GM12878 (cell line): ENCODE measurements at regions not wholly inside any gene's neighbourhood (a gene's known extent, or its start where the extent isn't known, plus 50 kb on each side); places are given as distances from the start of the nearest gene placed in this dataset.

Experiments used
- CEBPB ChIP-seq, 2 experiments: fragments of 150-350 bp in 1 of 2; IDR thresholded peaks; 2 replicates each; pipeline ENCODE4 v1.6.1; 2012 to 2014; ENCODE audit warnings: low read depth in 2 of 2, low read length in 2 of 2, borderline replicate concordance in 1 of 2, inconsistent platforms in 1 of 2
- EP300 ChIP-seq, 2 experiments: fragments of 150-350 bp in 1 of 2; IDR thresholded peaks; 2 replicates each; pipeline ENCODE4 v1.6.1; 2011 to 2012; ENCODE audit warnings: low read depth in 2 of 2, low read length in 2 of 2, borderline replicate concordance in 1 of 2, improper control_type of control experiment in 1 of 2, inconsistent platforms in 1 of 2; ENCODE audit not compliant: control insufficient read depth in 1 of 2
- HDAC2 ChIP-seq: fragments of 200-600 bp; sonication (generic); IDR thresholded peaks from 2 replicates; pipeline ENCODE4 v1.6.1; 2017
- POLR2A ChIP-seq: IDR thresholded peaks from 2 replicates; pipeline ENCODE4 v1.6.1; 2011; ENCODE audit warnings: low read depth, mild to moderate bottlenecking, low read length
- RFX5 ChIP-seq: IDR thresholded peaks from 2 replicates; pipeline ENCODE4 v1.6.1; 2011; ENCODE audit warnings: low read depth, low read length, improper control_type of control experiment
- SIN3A ChIP-seq: IDR thresholded peaks from 2 replicates; pipeline ENCODE4 v1.6.1; 2012; ENCODE audit warnings: low read depth, low read length, improper control_type of control experiment
- SIX5 ChIP-seq: IDR thresholded peaks from 2 replicates; pipeline ENCODE4 v1.6.1; 2011; ENCODE audit warnings: mild to moderate bottlenecking, low read depth, low read length, moderate library complexity; ENCODE audit not compliant: severe bottlenecking
- SUZ12 ChIP-seq: fragments of 200-600 bp; sonication (generic); IDR thresholded peaks from one replicate; pipeline ENCODE4 v1.6.1; 2018; ENCODE audit warnings: antibody characterized with exemption, mild to moderate bottlenecking; ENCODE audit not compliant: unreplicated experiment
- YY1 ChIP-seq: IDR thresholded peaks from 2 replicates; pipeline ENCODE4 v1.6.1; 2011; ENCODE audit warnings: low read depth, mild to moderate bottlenecking, low read length
- ZZZ3 ChIP-seq: IDR thresholded peaks from 2 replicates; pipeline ENCODE4 v1.6.1; 2011; ENCODE audit warnings: low read depth; ENCODE audit not compliant: control insufficient read depth, insufficient read length
- TF ChIP-seq, protein P1 (sequence below), 3 experiments: IDR thresholded peaks in 2 of 3; conservative IDR thresholded peaks in 1 of 3; 2 replicates each; pipeline ENCODE4 v1.5.1; 2011; ENCODE audit warnings: low read depth in 3 of 3, low read length in 3 of 3, mild to moderate bottlenecking in 3 of 3, control low read depth in 2 of 3, moderate library complexity in 2 of 3, inconsistent platforms in 1 of 3, mixed read lengths in 1 of 3; ENCODE audit not compliant: control insufficient read depth in 2 of 3, insufficient read depth in 1 of 3; ENCODE audit errors: extremely low read depth in 1 of 3

DNA sequence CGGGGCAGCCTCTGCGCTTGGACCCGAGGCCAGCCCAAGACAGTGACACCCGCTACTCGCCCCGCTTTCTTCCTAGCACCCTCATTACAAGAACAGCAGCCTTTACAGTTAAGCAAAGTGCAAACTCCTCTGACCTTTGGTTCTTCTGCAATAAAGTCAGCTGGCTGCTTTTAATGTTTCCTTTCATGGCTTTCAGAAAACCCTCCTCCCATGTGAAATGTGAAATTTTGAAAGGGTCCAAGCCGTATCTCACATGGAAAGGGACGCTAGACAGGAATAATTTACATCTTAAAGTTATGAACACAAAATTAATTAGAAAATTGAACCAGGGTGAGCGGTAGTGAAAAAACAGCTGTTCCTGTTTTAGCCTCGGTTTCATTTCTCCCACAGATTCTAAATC lies 520.1 kb upstream of the FRG1 start:
- TF ChIP-seq ZZZ3 = no peak
- no peak for TF ChIP-seq HDAC2
- no peak for TF ChIP-seq SIN3A
- TF ChIP-seq RFX5 = no peak
- no peak for TF ChIP-seq SUZ12
- TF ChIP-seq, protein P1, sequence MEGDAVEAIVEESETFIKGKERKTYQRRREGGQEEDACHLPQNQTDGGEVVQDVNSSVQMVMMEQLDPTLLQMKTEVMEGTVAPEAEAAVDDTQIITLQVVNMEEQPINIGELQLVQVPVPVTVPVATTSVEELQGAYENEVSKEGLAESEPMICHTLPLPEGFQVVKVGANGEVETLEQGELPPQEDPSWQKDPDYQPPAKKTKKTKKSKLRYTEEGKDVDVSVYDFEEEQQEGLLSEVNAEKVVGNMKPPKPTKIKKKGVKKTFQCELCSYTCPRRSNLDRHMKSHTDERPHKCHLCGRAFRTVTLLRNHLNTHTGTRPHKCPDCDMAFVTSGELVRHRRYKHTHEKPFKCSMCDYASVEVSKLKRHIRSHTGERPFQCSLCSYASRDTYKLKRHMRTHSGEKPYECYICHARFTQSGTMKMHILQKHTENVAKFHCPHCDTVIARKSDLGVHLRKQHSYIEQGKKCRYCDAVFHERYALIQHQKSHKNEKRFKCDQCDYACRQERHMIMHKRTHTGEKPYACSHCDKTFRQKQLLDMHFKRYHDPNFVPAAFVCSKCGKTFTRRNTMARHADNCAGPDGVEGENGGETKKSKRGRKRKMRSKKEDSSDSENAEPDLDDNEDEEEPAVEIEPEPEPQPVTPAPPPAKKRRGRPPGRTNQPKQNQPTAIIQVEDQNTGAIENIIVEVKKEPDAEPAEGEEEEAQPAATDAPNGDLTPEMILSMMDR (IDR thresholded peaks at IDR 0.05 in 2 of 3, conservative IDR thresholded peaks at IDR 0.05 in 1 of 3; ENCODE audit: control insufficient read depth in 2 of 3, extremely low read depth in 1 of 3, insufficient read depth in 1 of 3, low read depth in 3 of 3, low read length in 3 of 3) = no peak
- TF ChIP-seq EP300 (IDR thresholded peaks at IDR 0.05; ENCODE audit: borderline replicate concordance in 1 of 2, control insufficient read depth in 1 of 2, low read depth in 2 of 2, low read length in 2 of 2) = no peak
- no peak for TF ChIP-seq POLR2A
- no peak for TF ChIP-seq CEBPB (IDR thresholded peaks at IDR 0.05; ENCODE audit: borderline replicate concordance in 1 of 2, low read depth in 2 of 2, low read length in 2 of 2)
- no peak for TF ChIP-seq YY1
- TF ChIP-seq SIX5 = no peak
